SK-N-SH (cell line): ENCODE measurements at regions not wholly inside any gene's neighbourhood (a gene's known extent, or its start where the extent isn't known, plus 50 kb on each side); places are given as distances from the start of the nearest gene placed in this dataset.

Source experiments
- CTCF ChIA-PET: fragments of 300-600, 350-600 bp; formaldehyde crosslinking; extraction: SDS; loops from one replicate; lab custom pipeline; 2021; lab: Yijun Ruan, JAX
- POLR2A ChIA-PET: fragments of 350-600 bp; sonication (Branson Sonifier 250); formaldehyde crosslinking; extraction: SDS; loops from one replicate; lab custom pipeline; 2020; ENCODE audit warnings: antibody characterized with exemption, inconsistent platforms; lab: Yijun Ruan, JAX
- DNase-seq: peaks from one replicate; pipeline ENCODE4 v3.0.0; 2012
- H2AFZ ChIP-seq: fragments of 200-600 bp; sonication (generic); 2 replicates; pipeline ENCODE4 v1.8.1; 2016; ENCODE audit warnings: antibody characterized with exemption, mild to moderate bottlenecking, low read depth
- H3F3A ChIP-seq: fragments of 200-600 bp; sonication (generic); replicated peaks from 2 replicates; pipeline ENCODE3; 2016; ENCODE audit warnings: antibody characterized with exemption, mild to moderate bottlenecking; ENCODE audit not compliant: insufficient read depth
- H3K27ac ChIP-seq, 2 experiments: fragments of 200-500 bp in 1 of 2; fragments of 200-600 bp in 1 of 2; sonication (Bioruptor generic) in 1 of 2; sonication (generic), shearing (Covaris generic) in 1 of 2; 2 replicates each; pipeline versions ENCODE4 v1.5.1 to v1.6.1; 2014 to 2016; ENCODE audit warnings: low read depth in 2 of 2, inconsistent platforms in 1 of 2, low read length in 1 of 2, mild to moderate bottlenecking in 1 of 2, mixed read lengths in 1 of 2
- H3K27me3 ChIP-seq: fragments of 200-600 bp; sonication (generic), shearing (Covaris generic); 2 replicates; pipeline ENCODE4 v1.6.1; 2016; ENCODE audit warnings: mixed run types; ENCODE audit not compliant: insufficient read depth
- H3K36me3 ChIP-seq, 2 experiments: fragments of 200-500 bp in 1 of 2; fragments of 200-600 bp in 1 of 2; sonication (Bioruptor generic) in 1 of 2; sonication (generic) in 1 of 2; replicated peaks in 1 of 2; 2 replicates each; pipeline versions ENCODE3 to v1.5.1; 2014 to 2016; ENCODE audit warnings: low read length in 1 of 2, mild to moderate bottlenecking in 1 of 2; ENCODE audit not compliant: insufficient read depth in 2 of 2, control insufficient read depth in 1 of 2
- H3K4me1 ChIP-seq, 2 experiments: fragments of 200-500 bp in 1 of 2; fragments of 200-600 bp in 1 of 2; sonication (Bioruptor generic) in 1 of 2; sonication (generic), shearing (Covaris generic) in 1 of 2; 2 replicates each; pipeline versions ENCODE4 v1.5.1 to v1.6.1; 2014 to 2016; ENCODE audit warnings: low read depth in 1 of 2, low read length in 1 of 2, mixed run types in 1 of 2; ENCODE audit not compliant: insufficient read depth in 2 of 2, control insufficient read depth in 1 of 2
- H3K4me2 ChIP-seq: fragments of 200-600 bp; sonication (generic), shearing (Covaris generic); 2 replicates; pipeline ENCODE4 v1.6.1; 2017; ENCODE audit warnings: mixed run types
- H3K4me3 ChIP-seq, 2 experiments: fragments of 200-500 bp in 1 of 2; fragments of 200-600 bp in 1 of 2; sonication (Bioruptor generic) in 1 of 2; sonication (generic), shearing (Covaris generic) in 1 of 2; 2 replicates each; pipeline versions ENCODE4 v1.5.1 to v1.8.1; 2014 to 2016; ENCODE audit warnings: low read depth in 2 of 2, inconsistent platforms in 1 of 2, low read length in 1 of 2, mild to moderate bottlenecking in 1 of 2, mixed read lengths in 1 of 2, moderate library complexity in 1 of 2
- H3K79me2 ChIP-seq: fragments of 200-600 bp; sonication (generic); 2 replicates; pipeline ENCODE4 v1.8.1; 2017; ENCODE audit warnings: mild to moderate bottlenecking; ENCODE audit not compliant: insufficient read depth
- H3K9ac ChIP-seq: fragments of 200-600 bp; sonication (generic); 2 replicates; pipeline ENCODE4 v1.6.1; 2017; ENCODE audit warnings: mixed run types
- H3K9me2 ChIP-seq: fragments of 200-600 bp; sonication (generic); 2 replicates; pipeline ENCODE4 v1.6.1; 2017; ENCODE audit warnings: mixed run types
- H3K9me3 ChIP-seq: fragments of 200-600 bp; sonication (generic); 2 replicates; pipeline ENCODE4 v1.6.1; 2017; ENCODE audit warnings: mixed run types, mild to moderate bottlenecking, moderate library complexity
- H4K20me1 ChIP-seq: fragments of 200-600 bp; sonication (generic); 2 replicates; pipeline ENCODE4 v1.6.1; 2017; ENCODE audit warnings: mild to moderate bottlenecking, mixed run types; ENCODE audit not compliant: insufficient read depth
- CTCF ChIP-seq: fragments of 200-600 bp; sonication (generic); IDR thresholded peaks from 2 replicates; pipeline ENCODE4 v1.6.1; 2017; ENCODE audit warnings: antibody characterized with exemption, mild to moderate bottlenecking, moderate library complexity
- ELF1 ChIP-seq: IDR thresholded peaks from 2 replicates; pipeline ENCODE4 v1.4.0; 2012
- EP300 ChIP-seq, 2 experiments: IDR thresholded peaks; 2 replicates each; pipeline versions ENCODE4 v1.4.0 to v1.6.1; 2012; ENCODE audit warnings: borderline replicate concordance in 1 of 2, low read depth in 1 of 2, low read length in 1 of 2
- FOXM1 ChIP-seq: IDR thresholded peaks from 2 replicates; pipeline ENCODE4 v1.4.0; 2012; ENCODE audit warnings: low read depth, mild to moderate bottlenecking
- GABPA ChIP-seq: IDR thresholded peaks from 2 replicates; pipeline ENCODE4 v1.4.0; 2012; ENCODE audit warnings: low read depth, mild to moderate bottlenecking
- GATA2 ChIP-seq: sonication (generic); formaldehyde crosslinking; IDR thresholded peaks from 2 replicates; pipeline ENCODE4 v1.5.0; 2020; ENCODE audit warnings: mild to moderate bottlenecking, missing genetic modification reagents
- IRF3 ChIP-seq: fragments of 150-350 bp; IDR thresholded peaks from 2 replicates; pipeline ENCODE4 v1.6.1; 2016; ENCODE audit warnings: mild to moderate bottlenecking, low read depth, low read length
- NRF1 ChIP-seq: IDR thresholded peaks from 2 replicates; pipeline ENCODE4 v1.6.1; 2012; ENCODE audit warnings: low read depth, mild to moderate bottlenecking, low read length
- POLR2AphosphoS5 ChIP-seq: IDR thresholded peaks from 2 replicates; pipeline ENCODE4 v1.6.1; 2012; ENCODE audit warnings: low read depth, low read length
- RAD21 ChIP-seq: IDR thresholded peaks from 2 replicates; pipeline ENCODE4 v1.6.1; 2012; ENCODE audit warnings: mild to moderate bottlenecking, low read length
- REST ChIP-seq: IDR thresholded peaks from 2 replicates; pipeline ENCODE4 v1.6.1; 2012; ENCODE audit warnings: mild to moderate bottlenecking, low read depth, low read length, moderate library complexity
- RFX5 ChIP-seq: IDR thresholded peaks from 2 replicates; pipeline ENCODE4 v1.6.1; 2012; ENCODE audit warnings: mild to moderate bottlenecking, improper control_type of control experiment, low read length
- RXRA ChIP-seq: IDR thresholded peaks from 2 replicates; pipeline ENCODE4 v1.4.0; 2012; ENCODE audit warnings: low read depth, mild to moderate bottlenecking, borderline replicate concordance
- SMC3 ChIP-seq: IDR thresholded peaks from 2 replicates; pipeline ENCODE4 v1.6.1; 2012; ENCODE audit warnings: low read depth, low read length, improper control_type of control experiment
- TAF1 ChIP-seq: IDR thresholded peaks from 2 replicates; pipeline ENCODE4 v1.6.1; 2012; ENCODE audit warnings: low read depth, mild to moderate bottlenecking, low read length, moderate library complexity, borderline replicate concordance
- TCF12 ChIP-seq: IDR thresholded peaks from 2 replicates; pipeline ENCODE4 v1.4.0; 2012
- USF1 ChIP-seq: IDR thresholded peaks from 2 replicates; pipeline ENCODE4 v1.4.0; 2012; ENCODE audit warnings: low read depth, borderline replicate concordance
- USF2 ChIP-seq: fragments of 150-350 bp; IDR thresholded peaks from 2 replicates; pipeline ENCODE4 v1.6.1; 2017; ENCODE audit warnings: antibody characterized with exemption, low read length, low read depth, borderline replicate concordance
- YY1 ChIP-seq: IDR thresholded peaks from 2 replicates; pipeline ENCODE4 v1.4.0; 2012; ENCODE audit warnings: low read depth, mild to moderate bottlenecking
- WGBS: methylation state at CpG from one replicate; pipeline ENCODE4 v1.1.6; 2017; ENCODE audit warnings: low lambda C conversion rate; 5-methylcytosine and 5-hydroxymethylcytosine counted together

GRCh38 chrX:50988649-50989048 lies 78.1 kb downstream of the BMP15 start:
- TF ChIP-seq GATA2 (CRISPR knock-in tag) (no peak), CTCF (peak; percentile 74), TAF1 (no peak), SMC3 (peak; percentile 48), GABPA (no peak), RAD21 (peak; percentile 66)
- H3K9me3 ChIP-seq: no peaks in the 10 kb centered on the region
- H4K20me1 ChIP-seq: no peaks in the 10 kb centered on the region
- peak; percentile 29 for DNase-seq
- no peak overlapping the region for H2AFZ ChIP-seq
- no peaks in the 10 kb centered on the region for H3K4me1 ChIP-seq
- H3K27ac ChIP-seq: no peak overlapping the region
- H3K36me3 ChIP-seq: no peaks in the 10 kb centered on the region
- H3K9ac ChIP-seq: no peak overlapping the region
- peaks cover 10% of the 10 kb centered on the region; the same call in 1 of the 2 replicates for H3K27me3 ChIP-seq
- POLR2A ChIA-PET: interaction anchor here (0.6 kb wide), 1 partner anchor 917 kb away, joined by 3 read pairs; no protein-coding TSS in a partner anchor
- no peaks in the 10 kb centered on the region for H3K9me2 ChIP-seq
- CTCF ChIA-PET: interaction anchor here (0.6 to 1.6 kb wide), 13 partner anchors 9 to 303 kb away, joined by 3 to 10 read pairs (median 3); no protein-coding TSS in a partner anchor
- no peaks in the 10 kb centered on the region for H3F3A ChIP-seq
- WGBS: 0% methylated on average over 2 of the region's 2 CpGs
- no peak overlapping the region for H3K4me2 ChIP-seq
- H3K79me2 ChIP-seq: no peaks in the 10 kb centered on the region
- no peak overlapping the region for H3K4me3 ChIP-seq

- H3F3A ChIP-seq: no peaks in the 10 kb centered on the region
- no peaks in the 10 kb centered on the region for H4K20me1 ChIP-seq
- no peak overlapping the region for H3K9ac ChIP-seq
- no peak overlapping the region for H2AFZ ChIP-seq
- no peaks in the 10 kb centered on the region for H3K36me3 ChIP-seq
- H3K79me2 ChIP-seq: no peaks in the 10 kb centered on the region
- H3K4me1 ChIP-seq: no peaks in the 10 kb centered on the region
- no peak overlapping the region for H3K4me2 ChIP-seq
- no peak overlapping the region for H3K27ac ChIP-seq
- 0 out of 2 replicates have a peak, but pooled peaks cover 4% of the 10 kb centered on the region for H3K27me3 ChIP-seq
- 2% methylated on average over 4 of the region's 4 CpGs for WGBS
- H3K4me3 ChIP-seq: no peak overlapping the region
- POLR2A ChIA-PET: no interaction called here
- no peaks in the 10 kb centered on the region for H3K9me2 ChIP-seq
- no peaks in the 10 kb centered on the region; the same call in 1 of the 2 replicates for H3K9me3 ChIP-seq
- CTCF ChIA-PET: interaction anchor here (0.7 kb wide), 2 partner anchors 11 to 18 kb away, joined by 3 to 4 read pairs; no protein-coding TSS in a partner anchor
- no peak for DNase-seq
- no peak for TF ChIP-seq REST
- TF ChIP-seq USF2: no peak
- no peak for TF ChIP-seq YY1
- TF ChIP-seq NRF1: no peak
- no peak for TF ChIP-seq POLR2AphosphoS5
- no peak for TF ChIP-seq TCF12
- TF ChIP-seq ELF1: no peak
- TF ChIP-seq FOXM1: no peak
- no peak for TF ChIP-seq RXRA
- no peak for TF ChIP-seq IRF3
- TF ChIP-seq USF1: no peak
- TF ChIP-seq GATA2 (CRISPR knock-in tag): no peak
- no peak for TF ChIP-seq RFX5
- TF ChIP-seq EP300 (IDR thresholded peaks at IDR 0.05; ENCODE audit: borderline replicate concordance in 1 of 2, low read depth in 1 of 2, low read length in 1 of 2): no peak
Measured at GRCh38 chrX:50996930-50997329, 86.4 kb downstream of the BMP15 start.
